GM23338 (cell line): ENCODE measurements at regions not wholly inside any gene's neighbourhood (a gene's known extent, or its start where the extent isn't known, plus 50 kb on each side); places are given as distances from the start of the nearest gene placed in this dataset.
"Not testable (repeated sequence)": the region's sequence is repeated elsewhere in the genome, so short reads cannot be mapped to it uniquely, and the experiment has no call there.

Experiments
- ATAC-seq: fragments of 200-7000 bp; cut with Tn5 transposase; 3 replicates; pipeline ENCODE4 v1.9.1; 2020
- DNase-seq: peaks from one replicate; pipeline ENCODE4 v3.0.0-alpha.2; 2015; ENCODE audit warnings: low spot score
- H2AFZ ChIP-seq: fragments of 200-600 bp; sonication (generic); 2 replicates; pipeline ENCODE4 v1.8.0; 2016; ENCODE audit warnings: antibody characterized with exemption, mild to moderate bottlenecking, moderate library complexity
- H3F3A ChIP-seq: fragments of 200-600 bp; sonication (generic); replicated peaks from 2 replicates; pipeline ENCODE4 v1.8.0; 2017; ENCODE audit warnings: antibody characterized with exemption, mixed run types, low read depth
- H3K27ac ChIP-seq: fragments of 200-600 bp; sonication (generic); 2 replicates; pipeline ENCODE4 v1.6.1; 2016; ENCODE audit warnings: low read depth
- H3K27me3 ChIP-seq: fragments of 200-600 bp; sonication (generic); 2 replicates; pipeline ENCODE4 v1.8.0; 2016; ENCODE audit warnings: mild to moderate bottlenecking, mixed run types, moderate library complexity; ENCODE audit not compliant: insufficient read depth
- H3K36me3 ChIP-seq: fragments of 200-600 bp; sonication (generic); 2 replicates; pipeline ENCODE4 v1.8.0; 2016; ENCODE audit warnings: mild to moderate bottlenecking; ENCODE audit not compliant: insufficient read depth
- H3K4me1 ChIP-seq: fragments of 200-600 bp; sonication (generic); 2 replicates; pipeline ENCODE4 v1.8.0; 2016; ENCODE audit warnings: mild to moderate bottlenecking, moderate library complexity; ENCODE audit not compliant: insufficient read depth
- H3K4me2 ChIP-seq: fragments of 200-600 bp; sonication (generic); 2 replicates; pipeline ENCODE4 v1.7.1; 2017; ENCODE audit warnings: mixed run types
- H3K4me3 ChIP-seq: fragments of 200-600 bp; sonication (generic); 2 replicates; pipeline ENCODE4 v1.6.1; 2016; ENCODE audit warnings: mixed run types
- H3K79me2 ChIP-seq: fragments of 200-600 bp; sonication (generic); replicated peaks from 2 replicates; pipeline ENCODE4 v1.8.0; 2017; ENCODE audit warnings: mild to moderate bottlenecking; ENCODE audit not compliant: insufficient read depth
- H3K9me2 ChIP-seq: fragments of 200-600 bp; sonication (generic); 2 replicates; pipeline ENCODE4 v1.8.0; 2017; ENCODE audit not compliant: insufficient read depth
- H4K20me1 ChIP-seq: fragments of 200-600 bp; sonication (generic); replicated peaks from 2 replicates; pipeline ENCODE4 v1.8.0; 2017; ENCODE audit warnings: mild to moderate bottlenecking; ENCODE audit not compliant: insufficient read depth
- H3K27ac Mint-ChIP-seq: 2 replicates; pipeline ENCODE4 v1.8.0; 2020; ENCODE audit warnings: inconsistent platforms, mild to moderate bottlenecking, moderate library complexity, mixed read lengths
- H3K27me3 Mint-ChIP-seq: 3 replicates; pipeline ENCODE4 v1.8.0; 2022; ENCODE audit warnings: low read depth, mild to moderate bottlenecking, moderate library complexity, mixed read lengths, inconsistent platforms; ENCODE audit not compliant: insufficient read depth, poor library complexity
- H3K36me3 Mint-ChIP-seq: 3 replicates; pipeline ENCODE4 v1.8.0; 2021; ENCODE audit warnings: low read depth, mild to moderate bottlenecking, inconsistent platforms, moderate library complexity, mixed read lengths
- H3K4me1 Mint-ChIP-seq: 3 replicates; pipeline ENCODE4 v1.8.0; 2020; ENCODE audit warnings: mild to moderate bottlenecking, inconsistent platforms, mixed read lengths
- H3K4me3 Mint-ChIP-seq: 3 replicates; pipeline ENCODE4 v1.8.0; 2021; ENCODE audit warnings: moderate library complexity, mild to moderate bottlenecking, inconsistent platforms, mixed read lengths
- H3K9me3 Mint-ChIP-seq: 3 replicates; pipeline ENCODE4 v1.8.0; 2020; ENCODE audit warnings: moderate library complexity, mild to moderate bottlenecking, inconsistent platforms, mixed read lengths
- CREB1 ChIP-seq: fragments of 250-450 bp; sonication (Bioruptor Pico); IDR thresholded peaks from 2 replicates; pipeline ENCODE4 v1.5.0; 2020; ENCODE audit warnings: low read depth, mild to moderate bottlenecking, moderate library complexity
- ETS1 ChIP-seq: IDR thresholded peaks from 2 replicates; pipeline ENCODE4 v1.6.1; 2016; ENCODE audit warnings: antibody characterized with exemption
- EZH2 ChIP-seq: fragments of 200-600 bp; sonication (generic); IDR thresholded peaks from one replicate; pipeline ENCODE4 v1.8.0; 2017; ENCODE audit warnings: antibody characterized with exemption, mild to moderate bottlenecking, low read depth; ENCODE audit not compliant: unreplicated experiment
- JUNB ChIP-seq: IDR thresholded peaks from one replicate; pipeline ENCODE4 v1.6.1; 2016; ENCODE audit warnings: antibody characterized with exemption; ENCODE audit not compliant: unreplicated experiment
- ZNF114 ChIP-seq: fragments of 250-450 bp; sonication (Bioruptor Pico); IDR thresholded peaks from 2 replicates; pipeline ENCODE4 v1.5.0; 2020; ENCODE audit warnings: mild to moderate bottlenecking, moderate library complexity
- ZNF331 ChIP-seq: fragments of 250-450 bp; sonication (Bioruptor Pico); IDR thresholded peaks from 2 replicates; pipeline ENCODE4 v1.5.0; 2020; ENCODE audit warnings: low read depth, mild to moderate bottlenecking, moderate library complexity
- TF ChIP-seq, protein P1 (sequence below): IDR thresholded peaks from one replicate; pipeline ENCODE4 v1.6.1; 2018; ENCODE audit warnings: antibody characterized with exemption; ENCODE audit not compliant: unreplicated experiment
- TF ChIP-seq, protein P2 (sequence below), 2 experiments: fragments of 200-600 bp in 1 of 2; sonication (generic) in 1 of 2; conservative IDR thresholded peaks; 2 replicates each; pipeline versions ENCODE4 v1.5.1 to v1.6.1; 2016 to 2017; ENCODE audit warnings: antibody characterized with exemption in 2 of 2, low read depth in 2 of 2, mild to moderate bottlenecking in 2 of 2, moderate library complexity in 1 of 2

GRCh38 chr9:32142074-32142473 lies 242.4 kb upstream of the ACO1 start (continued):
- TF ChIP-seq, protein P1, sequence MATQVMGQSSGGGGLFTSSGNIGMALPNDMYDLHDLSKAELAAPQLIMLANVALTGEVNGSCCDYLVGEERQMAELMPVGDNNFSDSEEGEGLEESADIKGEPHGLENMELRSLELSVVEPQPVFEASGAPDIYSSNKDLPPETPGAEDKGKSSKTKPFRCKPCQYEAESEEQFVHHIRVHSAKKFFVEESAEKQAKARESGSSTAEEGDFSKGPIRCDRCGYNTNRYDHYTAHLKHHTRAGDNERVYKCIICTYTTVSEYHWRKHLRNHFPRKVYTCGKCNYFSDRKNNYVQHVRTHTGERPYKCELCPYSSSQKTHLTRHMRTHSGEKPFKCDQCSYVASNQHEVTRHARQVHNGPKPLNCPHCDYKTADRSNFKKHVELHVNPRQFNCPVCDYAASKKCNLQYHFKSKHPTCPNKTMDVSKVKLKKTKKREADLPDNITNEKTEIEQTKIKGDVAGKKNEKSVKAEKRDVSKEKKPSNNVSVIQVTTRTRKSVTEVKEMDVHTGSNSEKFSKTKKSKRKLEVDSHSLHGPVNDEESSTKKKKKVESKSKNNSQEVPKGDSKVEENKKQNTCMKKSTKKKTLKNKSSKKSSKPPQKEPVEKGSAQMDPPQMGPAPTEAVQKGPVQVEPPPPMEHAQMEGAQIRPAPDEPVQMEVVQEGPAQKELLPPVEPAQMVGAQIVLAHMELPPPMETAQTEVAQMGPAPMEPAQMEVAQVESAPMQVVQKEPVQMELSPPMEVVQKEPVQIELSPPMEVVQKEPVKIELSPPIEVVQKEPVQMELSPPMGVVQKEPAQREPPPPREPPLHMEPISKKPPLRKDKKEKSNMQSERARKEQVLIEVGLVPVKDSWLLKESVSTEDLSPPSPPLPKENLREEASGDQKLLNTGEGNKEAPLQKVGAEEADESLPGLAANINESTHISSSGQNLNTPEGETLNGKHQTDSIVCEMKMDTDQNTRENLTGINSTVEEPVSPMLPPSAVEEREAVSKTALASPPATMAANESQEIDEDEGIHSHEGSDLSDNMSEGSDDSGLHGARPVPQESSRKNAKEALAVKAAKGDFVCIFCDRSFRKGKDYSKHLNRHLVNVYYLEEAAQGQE = no peak
- no peak for TF ChIP-seq JUNB
- TF ChIP-seq ZNF331 (CRISPR knock-in tag) = no peak
- TF ChIP-seq EZH2 = no peak
- TF ChIP-seq CREB1 (CRISPR knock-in tag) = no peak

DNA sequence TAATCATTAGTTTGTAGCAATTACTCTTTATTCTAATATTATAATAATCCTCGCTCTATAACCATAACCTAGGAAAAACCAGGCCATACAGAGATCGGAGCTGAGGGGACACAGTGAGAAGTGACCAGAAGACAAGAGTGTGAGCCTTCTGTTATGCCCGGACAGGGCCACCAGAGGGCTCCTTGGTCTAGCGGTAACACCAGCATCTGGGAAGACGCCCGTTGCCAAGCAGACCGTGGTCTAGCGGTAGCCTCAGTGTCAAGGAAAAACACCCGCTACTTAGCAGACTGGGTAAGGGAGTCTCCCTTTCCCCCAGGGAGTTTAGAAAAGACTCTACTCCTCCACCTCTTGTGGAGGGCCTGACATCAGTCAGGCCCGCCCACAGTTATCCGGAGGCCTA lies 235.9 kb upstream of the ACO1 start:
- H3K4me2 ChIP-seq, H4K20me1 ChIP-seq, H3K4me1 Mint-ChIP-seq, H3K27ac ChIP-seq, H3K4me3 Mint-ChIP-seq, DNase-seq, H2AFZ ChIP-seq, H3K27me3 ChIP-seq, H3K4me1 ChIP-seq, H3K27me3 Mint-ChIP-seq, H3F3A ChIP-seq, H3K36me3 ChIP-seq, H3K27ac Mint-ChIP-seq, H3K79me2 ChIP-seq, ATAC-seq, H3K4me3 ChIP-seq, H3K9me2 ChIP-seq: not testable (repeated sequence)
- Mint-ChIP-seq H3K9me3 (peaks cover 43% of the 10 kb centered on the region), H3K36me3 (peaks cover 35% of the 10 kb centered on the region)
- TF ChIP-seq, protein P2, sequence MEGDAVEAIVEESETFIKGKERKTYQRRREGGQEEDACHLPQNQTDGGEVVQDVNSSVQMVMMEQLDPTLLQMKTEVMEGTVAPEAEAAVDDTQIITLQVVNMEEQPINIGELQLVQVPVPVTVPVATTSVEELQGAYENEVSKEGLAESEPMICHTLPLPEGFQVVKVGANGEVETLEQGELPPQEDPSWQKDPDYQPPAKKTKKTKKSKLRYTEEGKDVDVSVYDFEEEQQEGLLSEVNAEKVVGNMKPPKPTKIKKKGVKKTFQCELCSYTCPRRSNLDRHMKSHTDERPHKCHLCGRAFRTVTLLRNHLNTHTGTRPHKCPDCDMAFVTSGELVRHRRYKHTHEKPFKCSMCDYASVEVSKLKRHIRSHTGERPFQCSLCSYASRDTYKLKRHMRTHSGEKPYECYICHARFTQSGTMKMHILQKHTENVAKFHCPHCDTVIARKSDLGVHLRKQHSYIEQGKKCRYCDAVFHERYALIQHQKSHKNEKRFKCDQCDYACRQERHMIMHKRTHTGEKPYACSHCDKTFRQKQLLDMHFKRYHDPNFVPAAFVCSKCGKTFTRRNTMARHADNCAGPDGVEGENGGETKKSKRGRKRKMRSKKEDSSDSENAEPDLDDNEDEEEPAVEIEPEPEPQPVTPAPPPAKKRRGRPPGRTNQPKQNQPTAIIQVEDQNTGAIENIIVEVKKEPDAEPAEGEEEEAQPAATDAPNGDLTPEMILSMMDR (conservative IDR thresholded peaks at IDR 0.05; ENCODE audit: low read depth in 2 of 2) = peak; percentile 53 to 57

DNA sequence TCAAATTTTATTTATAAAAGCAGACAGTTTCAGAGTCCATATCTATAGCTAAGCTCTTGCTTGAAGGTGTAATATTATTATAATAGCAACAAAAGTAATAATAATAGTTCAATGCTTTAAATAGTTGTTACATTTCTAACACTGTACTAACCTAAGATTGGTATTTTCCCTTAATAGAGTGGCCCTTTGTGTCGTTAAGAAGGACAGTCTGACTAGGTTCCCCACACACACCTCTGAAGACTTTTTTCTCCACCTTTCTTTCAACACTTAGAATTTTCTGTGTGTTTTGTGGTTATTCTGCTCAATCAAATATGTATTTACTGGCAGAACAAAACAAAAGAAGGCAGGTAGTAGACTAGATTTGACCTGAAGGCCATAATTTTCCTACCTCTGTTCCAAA lies 223.2 kb upstream of the ACO1 start:
- no peak overlapping the region for H3K27ac ChIP-seq
- no peaks in the 10 kb centered on the region for H3K27me3 ChIP-seq
- no peaks in the 10 kb centered on the region for H4K20me1 ChIP-seq
- H2AFZ ChIP-seq = no peak overlapping the region
- no peak overlapping the region for H3K27ac Mint-ChIP-seq
- no peak overlapping the region for H3K4me3 ChIP-seq
- ATAC-seq (no peak), DNase-seq (no peak)
- peaks cover 4% of the 10 kb centered on the region for H3K4me1 ChIP-seq
- no peaks in the 10 kb centered on the region for H3K9me3 Mint-ChIP-seq
- H3K4me1 Mint-ChIP-seq = peaks cover 4% of the 10 kb centered on the region
- no peak overlapping the region for H3K4me2 ChIP-seq
- no peak overlapping the region for H3K4me3 Mint-ChIP-seq
- no peaks in the 10 kb centered on the region for H3K27me3 Mint-ChIP-seq
- H3K36me3 ChIP-seq = no peaks in the 10 kb centered on the region
- no peaks in the 10 kb centered on the region for H3K9me2 ChIP-seq
- no peaks in the 10 kb centered on the region for H3K36me3 Mint-ChIP-seq
- no peaks in the 10 kb centered on the region for H3K79me2 ChIP-seq
- H3F3A ChIP-seq = no peaks in the 10 kb centered on the region
- TF ChIP-seq, protein P2 (conservative IDR thresholded peaks at IDR 0.05; ENCODE audit: low read depth in 2 of 2) = no peak
- TF ChIP-seq ZNF114 (no peak), ETS1 (no peak), ZNF331 (CRISPR knock-in tag) (no peak), CREB1 (CRISPR knock-in tag) (no peak)
